DOHH2 (cell line): ENCODE measurements at regions not wholly inside any gene's neighbourhood (a gene's known extent, or its start where the extent isn't known, plus 50 kb on each side); places are given as distances from the start of the nearest gene placed in this dataset.

ENCODE experiments used
- CTCF ChIP-seq: fragments of 200-600 bp; sonication (generic); IDR thresholded peaks from one replicate; pipeline ENCODE4 v1.5.1; 2014; ENCODE audit warnings: antibody characterized with exemption, mild to moderate bottlenecking, low read depth, low read length; ENCODE audit not compliant: poor library complexity, severe bottlenecking
- EZH2phosphoT487 ChIP-seq: fragments of 200-600 bp; sonication (generic); IDR thresholded peaks from 2 replicates; pipeline ENCODE4 v1.6.1; 2017; ENCODE audit warnings: borderline replicate concordance, mild to moderate bottlenecking, antibody characterized with exemption, low read length, moderate library complexity, mixed read lengths

GRCh38 chr5:74105126-74105780 is 479.3 kb downstream of the ARHGEF28 start:
- TF ChIP-seq CTCF = no peak
- no peak for TF ChIP-seq EZH2phosphoT487
